AML-193 (cell line): ENCODE measurements at regions not wholly inside any gene's neighbourhood (a gene's known extent, or its start where the extent isn't known, plus 50 kb on each side); places are given as distances from the start of the nearest gene placed in this dataset.
A peak's percentile ranks its signal among the peaks of the same experiment; 100 is the strongest.
"Not testable (repeated sequence)": the region's sequence is repeated elsewhere in the genome, so short reads cannot be mapped to it uniquely, and the experiment has no call there.

Experiments used
- DNase-seq, 2 experiments: peaks; one replicate each; lab custom pipeline; 2025; lab: John Stamatoyannopoulos, UW

- no peak for DNase-seq
Measured at GRCh38 chr1:157460381-157460780, 91.9 kb downstream of the FCRL5 start.

GRCh38 chr1:157457279-157457678 lies 95.0 kb downstream of the FCRL5 start:
- DNase-seq = no peak

- no peak for DNase-seq
Measured at GRCh38 chr1:157455318-157455717, 97.0 kb downstream of the FCRL5 start.

- DNase-seq = no peak
Measured at GRCh38 chr1:157450106-157450505, 102.2 kb downstream of the FCRL5 start.

- DNase-seq = no peak
Measured at GRCh38 chr1:157448636-157449035, 103.7 kb downstream of the FCRL5 start.

- not testable (repeated sequence) for DNase-seq
Measured at GRCh38 chr1:157446356-157446755, 106.0 kb downstream of the FCRL5 start.

- not testable (repeated sequence) for DNase-seq
Measured at GRCh38 chr1:157445616-157446140, 106.6 kb downstream of the FCRL5 start.

GRCh38 chr1:157442065-157442464 lies 110.2 kb downstream of the FCRL5 start:
- DNase-seq = no peak

GRCh38 chr1:157439302-157439954 lies 112.9 kb downstream of the FCRL5 start:
- no peak for DNase-seq

GRCh38 chr1:157438613-157439012 lies 113.7 kb downstream of the FCRL5 start:
- no peak for DNase-seq

GRCh38 chr1:157438146-157438545 lies 114.2 kb downstream of the FCRL5 start:
- DNase-seq = no peak

- peak; percentile 47 to 51 for DNase-seq
Measured at GRCh38 chr1:157437296-157437695, 115.0 kb downstream of the FCRL5 start.

GRCh38 chr1:157431751-157432150 lies 120.6 kb downstream of the FCRL5 start:
- DNase-seq = no peak

GRCh38 chr1:157429601-157430240 lies 122.6 kb downstream of the FCRL5 start:
- DNase-seq = no peak

- DNase-seq = not testable (repeated sequence)
Measured at GRCh38 chr1:157423764-157424163, 128.6 kb downstream of the FCRL5 start.

GRCh38 chr1:157419845-157420542 lies 132.3 kb downstream of the FCRL5 start:
- DNase-seq = no peak

GRCh38 chr1:157418659-157419058 lies 133.7 kb downstream of the FCRL5 start:
- no peak for DNase-seq

GRCh38 chr1:157418231-157418630 lies 134.1 kb downstream of the FCRL5 start:
- no peak for DNase-seq

- no peak for DNase-seq
Measured at GRCh38 chr1:157415661-157416060, 136.7 kb downstream of the FCRL5 start.

- DNase-seq = no peak
Measured at GRCh38 chr1:157412308-157412707, 140.0 kb downstream of the FCRL5 start.

GRCh38 chr1:157411769-157412168 lies 140.5 kb downstream of the FCRL5 start:
- no peak for DNase-seq

GRCh38 chr1:157411064-157411463 lies 141.3 kb downstream of the FCRL5 start:
- DNase-seq = no peak

GRCh38 chr1:157410457-157410856 lies 141.9 kb downstream of the FCRL5 start:
- no peak for DNase-seq
